SK-N-SH (cell line): ENCODE measurements at regions not wholly inside any gene's neighbourhood (a gene's known extent, or its start where the extent isn't known, plus 50 kb on each side); places are given as distances from the start of the nearest gene placed in this dataset.

Experiments
- CTCF ChIP-seq: fragments of 200-600 bp; sonication (generic); IDR thresholded peaks from 2 replicates; pipeline ENCODE4 v1.6.1; 2017; ENCODE audit warnings: antibody characterized with exemption, mild to moderate bottlenecking, moderate library complexity
- MAX ChIP-seq: IDR thresholded peaks from 2 replicates; pipeline ENCODE4 v1.4.0; 2012; ENCODE audit warnings: low read depth
- USF1 ChIP-seq: IDR thresholded peaks from 2 replicates; pipeline ENCODE4 v1.4.0; 2012; ENCODE audit warnings: low read depth, borderline replicate concordance
- USF2 ChIP-seq: fragments of 150-350 bp; IDR thresholded peaks from 2 replicates; pipeline ENCODE4 v1.6.1; 2017; ENCODE audit warnings: antibody characterized with exemption, low read length, low read depth, borderline replicate concordance

DNA sequence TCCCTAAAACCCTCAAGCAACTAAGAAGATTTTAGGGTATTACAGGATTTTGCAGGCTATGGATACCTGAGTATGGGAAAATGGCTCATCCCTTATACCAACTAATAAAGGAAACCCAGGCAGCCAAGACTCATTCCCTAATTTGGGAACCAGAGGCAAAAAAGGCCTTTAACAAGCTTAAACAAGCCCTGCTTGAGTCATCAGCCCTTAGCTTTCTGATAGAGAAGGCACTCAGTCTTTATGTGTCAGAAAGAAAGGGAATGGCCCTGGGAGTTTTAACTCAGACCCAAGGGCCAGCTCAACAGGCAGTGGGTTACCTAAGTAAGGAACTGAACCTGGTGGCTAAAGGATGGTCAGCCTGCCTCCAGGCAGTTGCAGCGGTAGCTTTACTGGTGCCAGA, 96.9 kb upstream of the RMP24 start:
- TF ChIP-seq CTCF, result no peak
- no peak for TF ChIP-seq MAX
- no peak for TF ChIP-seq USF2
- TF ChIP-seq USF1, result no peak
